Osteoblast (primary cell): ENCODE measurements at regions not wholly inside any gene's neighbourhood (a gene's known extent, or its start where the extent isn't known, plus 50 kb on each side); places are given as distances from the start of the nearest gene placed in this dataset.

ENCODE experiments used
- DNase-seq: peaks from one replicate; pipeline ENCODE4 v3.0.0; 2011; ENCODE audit warnings: low spot score, mixed read lengths; ENCODE audit not compliant: insufficient read length; ENCODE audit errors: missing footprints
- H2AFZ ChIP-seq: 2 replicates; pipeline ENCODE4 v1.6.0; 2011; ENCODE audit warnings: mild to moderate bottlenecking, low read length
- H3K27ac ChIP-seq: 2 replicates; pipeline ENCODE4 v1.5.1; 2011; ENCODE audit warnings: mild to moderate bottlenecking, low read depth, low read length, moderate library complexity
- H3K27me3 ChIP-seq: 2 replicates; pipeline ENCODE4 v1.6.0; 2012; ENCODE audit warnings: mild to moderate bottlenecking, control low read depth, inconsistent platforms, low read length, moderate library complexity; ENCODE audit not compliant: insufficient read depth
- H3K36me3 ChIP-seq: 2 replicates; pipeline ENCODE4 v1.5.1; 2011; ENCODE audit warnings: mild to moderate bottlenecking, low read length, control low read depth, moderate library complexity; ENCODE audit not compliant: insufficient read depth
- H3K4me1 ChIP-seq: 2 replicates; pipeline ENCODE4 v1.5.1; 2011; ENCODE audit warnings: mild to moderate bottlenecking, low read length, control low read depth, moderate library complexity; ENCODE audit not compliant: insufficient read depth
- H3K4me2 ChIP-seq: 2 replicates; pipeline ENCODE4 v1.6.0; 2011; ENCODE audit warnings: mild to moderate bottlenecking, low read length; ENCODE audit not compliant: insufficient read depth
- H3K4me3 ChIP-seq: fragments of 200-600 bp; sonication (generic); 3 replicates; pipeline ENCODE4 v1.5.1; 2012; ENCODE audit warnings: mild to moderate bottlenecking, low read length, inconsistent platforms; ENCODE audit not compliant: insufficient read depth
- H3K79me2 ChIP-seq: 2 replicates; pipeline ENCODE4 v1.6.0; 2012; ENCODE audit warnings: mild to moderate bottlenecking, low read length, control low read depth, inconsistent platforms; ENCODE audit not compliant: insufficient read depth
- H3K9me3 ChIP-seq: 2 replicates; pipeline ENCODE4 v1.5.1; 2011; ENCODE audit warnings: low read depth, low read length, control low read depth
- H4K20me1 ChIP-seq: 2 replicates; pipeline ENCODE4 v1.6.0; 2012; ENCODE audit warnings: mild to moderate bottlenecking, low read length, control low read depth; ENCODE audit not compliant: insufficient read depth
- TF ChIP-seq, protein P1 (sequence below): IDR thresholded peaks from 2 replicates; pipeline ENCODE4 v1.5.1; 2011; ENCODE audit warnings: mild to moderate bottlenecking, low read depth, low read length, moderate library complexity; ENCODE audit errors: extremely low read depth

DNA sequence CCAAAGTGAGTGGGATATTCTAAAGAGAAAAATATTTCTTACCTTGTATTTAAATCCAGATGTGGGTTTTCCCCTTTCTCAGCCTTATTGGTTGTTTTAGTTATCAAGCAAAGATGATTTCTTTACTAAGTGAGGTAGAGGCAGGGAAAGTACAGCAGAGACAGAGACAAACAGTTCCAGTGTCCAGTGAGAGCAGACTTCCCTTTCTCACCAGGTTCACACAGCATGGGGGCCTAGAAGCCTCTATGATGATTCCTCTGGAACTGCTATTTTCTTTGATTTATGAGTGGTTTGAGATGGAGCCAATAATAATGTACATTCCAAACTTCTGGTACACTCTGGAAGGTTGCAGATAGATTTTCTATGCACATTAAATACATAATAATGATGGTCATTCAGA is 234.0 kb upstream of the MARCKS start:
- no peak for DNase-seq
- Histone ChIP-seq H3K36me3 (no peaks in the 10 kb centered on the region), H4K20me1 (no peaks in the 10 kb centered on the region), H3K27me3 (no peaks in the 10 kb centered on the region), H3K9me3 (no peaks in the 10 kb centered on the region), H3K79me2 (no peaks in the 10 kb centered on the region), H3K4me1 (no peaks in the 10 kb centered on the region), H3K4me2 (no peak overlapping the region), H3K27ac (no peak overlapping the region), H2AFZ (no peak overlapping the region), H3K4me3 (no peak overlapping the region)
- TF ChIP-seq, protein P1, sequence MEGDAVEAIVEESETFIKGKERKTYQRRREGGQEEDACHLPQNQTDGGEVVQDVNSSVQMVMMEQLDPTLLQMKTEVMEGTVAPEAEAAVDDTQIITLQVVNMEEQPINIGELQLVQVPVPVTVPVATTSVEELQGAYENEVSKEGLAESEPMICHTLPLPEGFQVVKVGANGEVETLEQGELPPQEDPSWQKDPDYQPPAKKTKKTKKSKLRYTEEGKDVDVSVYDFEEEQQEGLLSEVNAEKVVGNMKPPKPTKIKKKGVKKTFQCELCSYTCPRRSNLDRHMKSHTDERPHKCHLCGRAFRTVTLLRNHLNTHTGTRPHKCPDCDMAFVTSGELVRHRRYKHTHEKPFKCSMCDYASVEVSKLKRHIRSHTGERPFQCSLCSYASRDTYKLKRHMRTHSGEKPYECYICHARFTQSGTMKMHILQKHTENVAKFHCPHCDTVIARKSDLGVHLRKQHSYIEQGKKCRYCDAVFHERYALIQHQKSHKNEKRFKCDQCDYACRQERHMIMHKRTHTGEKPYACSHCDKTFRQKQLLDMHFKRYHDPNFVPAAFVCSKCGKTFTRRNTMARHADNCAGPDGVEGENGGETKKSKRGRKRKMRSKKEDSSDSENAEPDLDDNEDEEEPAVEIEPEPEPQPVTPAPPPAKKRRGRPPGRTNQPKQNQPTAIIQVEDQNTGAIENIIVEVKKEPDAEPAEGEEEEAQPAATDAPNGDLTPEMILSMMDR: no peak

- no peak overlapping the region for H3K27ac ChIP-seq
- TF ChIP-seq, protein P1: no peak
- H3K9me3 ChIP-seq: no peaks in the 10 kb centered on the region
- no peaks in the 10 kb centered on the region for H3K27me3 ChIP-seq
- no peak overlapping the region for H3K4me3 ChIP-seq
- H3K79me2 ChIP-seq: no peaks in the 10 kb centered on the region
- DNase-seq: no peak
- H3K36me3 ChIP-seq: no peaks in the 10 kb centered on the region
- H3K4me1 ChIP-seq: peaks cover 8% of the 10 kb centered on the region
- no peak overlapping the region for H3K4me2 ChIP-seq
- H2AFZ ChIP-seq: no peak overlapping the region
- H4K20me1 ChIP-seq: no peaks in the 10 kb centered on the region
These were observed 231.3 kb upstream of the MARCKS start for GRCh38 chr6:113625850-113626249.

GRCh38 chr6:113626475-113626874 is 230.7 kb upstream of the MARCKS start:
- Histone ChIP-seq H4K20me1 (no peaks in the 10 kb centered on the region), H2AFZ (no peak overlapping the region), H3K4me1 (peaks cover 15% of the 10 kb centered on the region), H3K27ac (no peak overlapping the region), H3K4me3 (no peak overlapping the region), H3K27me3 (no peaks in the 10 kb centered on the region), H3K4me2 (no peak overlapping the region), H3K9me3 (no peaks in the 10 kb centered on the region), H3K79me2 (no peaks in the 10 kb centered on the region), H3K36me3 (no peaks in the 10 kb centered on the region)
- TF ChIP-seq, protein P1: no peak
- no peak for DNase-seq

DNA sequence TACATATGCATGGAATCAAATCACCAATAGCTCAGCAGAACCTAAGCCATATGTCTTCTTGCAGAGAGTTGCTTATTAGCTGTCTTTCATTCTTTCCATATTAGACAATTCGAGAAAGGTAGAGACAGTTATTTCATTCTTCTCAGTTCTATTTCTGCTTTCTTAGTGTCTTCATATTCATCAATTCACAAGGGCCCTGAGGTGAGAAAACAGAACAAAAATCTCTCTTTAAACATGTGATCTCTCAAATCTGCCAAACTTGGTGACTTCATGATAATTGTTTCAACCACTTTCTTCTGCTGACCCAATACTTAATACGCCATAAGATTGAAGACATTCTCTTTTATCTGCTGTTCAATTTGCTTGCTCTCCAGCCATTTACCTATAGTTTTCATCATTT is 229.7 kb upstream of the MARCKS start:
- no peak overlapping the region for H3K4me2 ChIP-seq
- TF ChIP-seq, protein P1: no peak

More for the DNA sequence above, 229.7 kb upstream of the MARCKS start:
- Histone ChIP-seq H3K4me1 (peaks cover 24% of the 10 kb centered on the region), H3K4me3 (no peak overlapping the region), H3K79me2 (no peaks in the 10 kb centered on the region), H3K27me3 (no peaks in the 10 kb centered on the region), H3K27ac (no peak overlapping the region), H3K36me3 (no peaks in the 10 kb centered on the region), H2AFZ (no peak overlapping the region), H4K20me1 (no peaks in the 10 kb centered on the region), H3K9me3 (no peaks in the 10 kb centered on the region)
- no peak for DNase-seq
